ENCODE measurements at regions not wholly inside any gene's neighbourhood (a gene's known extent, or its start where the extent isn't known, plus 50 kb on each side); places are given as distances from the start of the nearest gene placed in this dataset.

DNA sequence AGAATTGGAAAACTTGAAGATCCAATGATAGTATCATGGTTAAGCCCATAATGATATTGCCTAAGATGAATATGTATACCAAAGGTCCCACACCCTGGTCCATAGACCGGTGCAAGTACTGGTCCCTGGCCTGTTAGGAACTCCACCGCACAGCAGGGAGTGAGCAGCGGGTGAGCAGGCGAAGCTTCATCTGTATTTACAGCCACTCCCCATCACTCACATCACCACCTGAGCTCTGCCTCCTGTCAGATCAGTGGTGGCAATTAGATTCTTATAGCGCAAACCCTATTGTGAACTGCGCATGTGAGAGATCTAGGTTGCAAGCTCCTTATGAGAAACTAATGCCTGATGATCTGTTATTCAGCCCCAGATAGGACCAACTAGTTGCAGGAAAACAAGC lies 402.4 kb downstream of the EPHA4 start:
- no TSS peak for BruUV-seq (replicated peaks)
- intact Hi-C loops (cut with micrococcal nuclease; ENCODE audit: unreplicated experiment) = no loop called here
- Histone ChIP-seq H2AFZ (ENCODE audit: low read length) (no peak overlapping the region), H3K4me2 (ENCODE audit: low read depth, low read length) (no peak overlapping the region), H3K27me3 (ENCODE audit: control insufficient read depth in 1 of 2, insufficient read depth in 2 of 2, low read length in 2 of 2) (no peaks in the 10 kb centered on the region), H3K9me3 (ENCODE audit: low read length) (no peaks in the 10 kb centered on the region), H3K4me1 (ENCODE audit: insufficient read depth, low read length) (no peaks in the 10 kb centered on the region), H3K4me3 (replicated peaks in 1 of 3; ENCODE audit: insufficient read depth in 1 of 3, low read depth in 2 of 3, low read length in 3 of 3) (no peak overlapping the region), H4K20me1 (ENCODE audit: insufficient read depth, low read length) (no peaks in the 10 kb centered on the region), H3K36me3 (replicated peaks in 1 of 2; ENCODE audit: control insufficient read depth in 1 of 2, insufficient read depth in 2 of 2, low read length in 2 of 2) (no peaks in the 10 kb centered on the region), H3K9ac (ENCODE audit: insufficient read depth, low read depth, low read length) (no peak overlapping the region), H3K27ac (ENCODE audit: extremely low read length, insufficient read depth, low read length) (no peak overlapping the region), H3K79me2 (ENCODE audit: insufficient read depth, low read length) (no peaks in the 10 kb centered on the region)
- ChIA-PET POLR2A (no interaction called here), CTCF (ENCODE audit: low intra/inter-chr PET ratio, low total read pairs) (no interaction called here)
- 50% methylated on average over 6 of the region's 6 CpGs for WGBS (ENCODE audit: low lambda C conversion rate)
- no peak for ATAC-seq
- TF ChIP-seq NPAS2 (CRISPR knock-in tag; IDR thresholded peaks at IDR 0.05; ENCODE audit: borderline replicate concordance) (no peak), ARNT2 (CRISPR knock-in tag; IDR thresholded peaks at IDR 0.05; ENCODE audit: low read depth) (no peak), PHF8 (CRISPR knock-in tag; IDR thresholded peaks at IDR 0.05) (no peak), ZNF205 (CRISPR knock-in tag; IDR thresholded peaks at IDR 0.05) (no peak), ZNF607 (CRISPR knock-in tag; IDR thresholded peaks at IDR 0.05; ENCODE audit: borderline replicate concordance) (no peak), ZFX (CRISPR knock-in tag; IDR thresholded peaks at IDR 0.05; ENCODE audit: low read depth) (no peak), KDM1A (CRISPR knock-in tag; IDR thresholded peaks at IDR 0.05) (no peak), POLR2A (IDR thresholded peaks at IDR 0.05; ENCODE audit: insufficient read depth in 1 of 2, low read depth in 2 of 2, low read length in 2 of 2) (no peak), HMGA1 (CRISPR knock-in tag; conservative IDR thresholded peaks at IDR 0.05) (no peak), ZSCAN31 (CRISPR knock-in tag; IDR thresholded peaks at IDR 0.05; ENCODE audit: low read depth) (no peak), PATZ1 (CRISPR knock-in tag; IDR thresholded peaks at IDR 0.05) (no peak)
- TF ChIP-seq, protein P1, sequence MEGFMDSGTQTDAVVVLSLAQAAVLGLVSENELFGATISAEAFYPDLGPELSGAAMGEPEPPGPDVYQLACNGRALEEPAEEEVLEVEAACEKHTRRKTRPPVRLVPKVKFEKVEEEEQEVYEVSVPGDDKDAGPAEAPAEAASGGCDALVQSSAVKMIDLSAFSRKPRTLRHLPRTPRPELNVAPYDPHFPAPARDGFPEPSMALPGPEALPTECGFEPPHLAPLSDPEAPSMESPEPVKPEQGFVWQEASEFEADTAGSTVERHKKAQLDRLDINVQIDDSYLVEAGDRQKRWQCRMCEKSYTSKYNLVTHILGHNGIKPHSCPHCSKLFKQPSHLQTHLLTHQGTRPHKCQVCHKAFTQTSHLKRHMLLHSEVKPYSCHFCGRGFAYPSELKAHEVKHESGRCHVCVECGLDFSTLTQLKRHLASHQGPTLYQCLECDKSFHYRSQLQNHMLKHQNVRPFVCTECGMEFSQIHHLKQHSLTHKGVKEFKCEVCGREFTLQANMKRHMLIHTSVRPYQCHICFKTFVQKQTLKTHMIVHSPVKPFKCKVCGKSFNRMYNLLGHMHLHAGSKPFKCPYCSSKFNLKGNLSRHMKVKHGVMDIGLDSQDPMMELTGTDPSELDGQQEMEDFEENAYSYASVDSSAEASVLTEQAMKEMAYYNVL (CRISPR knock-in tag; IDR thresholded peaks at IDR 0.05; ENCODE audit: borderline replicate concordance) = no peak
- in situ Hi-C loops (cut with HindIII; ENCODE audit: extremely low pct_ligation_motif_present, low pct_unique_long_range_greater_than_20kb) = no loop called here
- DNase-seq (ENCODE audit: low spot score) = no peak
- no peak for FAIRE-seq
